HG03135 (cell line): ENCODE measurements at regions not wholly inside any gene's neighbourhood (a gene's known extent, or its start where the extent isn't known, plus 50 kb on each side); places are given as distances from the start of the nearest gene placed in this dataset.
A peak's percentile ranks its signal among the peaks of the same experiment; 100 is the strongest.
"Not testable (repeated sequence)": the region's sequence is repeated elsewhere in the genome, so short reads cannot be mapped to it uniquely, and the experiment has no call there.

Source experiments
- ATAC-seq: cut with Tn5 transposase; IDR thresholded peaks from one replicate; pipeline ENCODE4 v1.9.1; 2021; ENCODE audit warnings: mild to moderate bottlenecking, moderate library complexity; ENCODE audit not compliant: unreplicated experiment

- ATAC-seq, result no peak
Observed at GRCh38 chr2:47295981-47296635, 73.0 kb upstream of the EPCAM start.

- ATAC-seq, result no peak
Observed at GRCh38 chr2:47295131-47295980, 73.8 kb upstream of the EPCAM start.

GRCh38 chr2:47293976-47294375 lies 75.1 kb upstream of the EPCAM start:
- ATAC-seq, result no peak

GRCh38 chr2:47288864-47289263 lies 80.2 kb upstream of the EPCAM start:
- ATAC-seq, result no peak

GRCh38 chr2:47283659-47284058 lies 85.5 kb upstream of the EPCAM start:
- ATAC-seq, result no peak

- no peak for ATAC-seq
Observed at GRCh38 chr2:47282621-47283272, 86.4 kb upstream of the EPCAM start.

GRCh38 chr2:47279525-47279924 lies 89.6 kb upstream of the EPCAM start:
- ATAC-seq, result not testable (repeated sequence)

GRCh38 chr2:47277987-47278386 lies 91.1 kb upstream of the EPCAM start:
- no peak for ATAC-seq

- ATAC-seq, result no peak
Observed at GRCh38 chr2:47277187-47277586, 91.9 kb upstream of the EPCAM start.

- ATAC-seq, result no peak
Observed at GRCh38 chr2:47276061-47276460, 93.0 kb upstream of the EPCAM start.

GRCh38 chr2:47274054-47274782 lies 94.9 kb upstream of the EPCAM start:
- no peak for ATAC-seq

- ATAC-seq, result no peak
Observed at GRCh38 chr2:47272905-47273758, 96.0 kb upstream of the EPCAM start.

- peak; percentile 64 for ATAC-seq
Observed at GRCh38 chr2:47272031-47272864, 95.9 kb upstream of the CALM2 start.

GRCh38 chr2:47271054-47272000 lies 95.0 kb upstream of the CALM2 start:
- ATAC-seq, result no peak

GRCh38 chr2:47270421-47270820 lies 94.1 kb upstream of the CALM2 start:
- no peak for ATAC-seq

GRCh38 chr2:47269316-47270232 lies 93.3 kb upstream of the CALM2 start:
- ATAC-seq, result no peak

GRCh38 chr2:47267711-47268086 lies 91.4 kb upstream of the CALM2 start:
- no peak for ATAC-seq
